ENCODE measurements at regions not wholly inside any gene's neighbourhood (a gene's known extent, or its start where the extent isn't known, plus 50 kb on each side); places are given as distances from the start of the nearest gene placed in this dataset.

DNA sequence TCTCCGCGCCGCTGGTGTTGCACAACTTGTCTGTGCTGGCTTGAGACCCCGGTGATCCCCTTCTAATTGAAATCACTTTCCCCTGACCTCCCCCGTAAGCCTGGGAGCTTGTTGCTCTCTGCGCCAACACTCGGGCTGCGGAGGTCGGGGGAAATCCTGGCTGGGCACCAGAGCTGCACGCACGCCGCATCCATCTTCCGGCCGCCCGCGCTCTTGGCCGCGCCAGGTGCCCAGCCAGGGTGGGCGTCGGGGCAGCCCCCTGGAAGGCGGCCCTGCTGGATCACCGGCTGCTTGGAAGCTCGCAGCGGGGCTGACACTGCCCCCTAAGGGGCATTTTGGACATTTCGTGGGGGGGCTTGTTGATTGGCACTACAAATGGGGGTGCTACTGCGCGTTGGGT lies 280.3 kb upstream of the SKOR2 start:
- DNase-seq, result no peak

DNA sequence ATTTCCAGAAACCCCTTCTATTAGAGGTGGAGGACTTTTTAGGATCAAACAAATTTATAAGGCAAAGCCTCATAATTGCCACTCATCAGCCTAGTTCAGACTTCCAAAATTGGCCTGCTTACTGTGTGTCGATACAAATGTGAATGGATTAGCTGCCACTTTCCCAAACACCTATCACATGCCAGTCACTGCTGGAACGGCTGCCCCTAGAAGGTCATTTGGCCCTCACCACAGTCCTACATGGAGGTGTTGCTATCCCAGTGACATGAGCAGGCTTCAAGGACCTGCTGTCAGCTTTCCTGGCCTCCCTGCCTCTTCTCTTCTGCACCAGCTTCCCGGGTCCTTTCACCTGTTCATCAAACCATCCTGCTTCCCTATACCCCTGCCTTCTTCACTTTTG lies 279.2 kb upstream of the SKOR2 start:
- no peak for DNase-seq

GRCh38 chr18:47528343-47528742 lies 276.9 kb upstream of the SKOR2 start:
- DNase-seq, result no peak

DNA sequence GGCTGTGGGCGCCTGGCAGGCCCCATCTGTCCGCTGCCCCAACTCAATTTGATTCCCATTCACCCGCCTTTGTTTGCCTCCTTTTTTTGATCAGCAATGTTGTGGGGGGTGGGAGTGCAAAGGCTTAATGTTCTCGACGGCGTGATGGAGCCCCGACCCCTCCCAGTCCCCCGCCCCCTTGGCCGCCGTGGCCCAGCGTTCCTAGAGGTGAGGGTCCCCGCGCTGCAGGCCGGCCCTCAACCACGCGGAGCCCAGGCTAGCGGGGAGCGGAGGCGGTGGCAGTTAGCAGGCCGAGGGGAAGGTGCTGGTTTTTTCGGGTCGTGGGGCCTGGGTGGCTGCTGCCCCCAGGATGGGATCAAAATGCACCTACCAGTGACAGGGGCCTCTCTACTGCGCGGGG lies 274.7 kb upstream of the SKOR2 start:
- DNase-seq, result no peak

DNA sequence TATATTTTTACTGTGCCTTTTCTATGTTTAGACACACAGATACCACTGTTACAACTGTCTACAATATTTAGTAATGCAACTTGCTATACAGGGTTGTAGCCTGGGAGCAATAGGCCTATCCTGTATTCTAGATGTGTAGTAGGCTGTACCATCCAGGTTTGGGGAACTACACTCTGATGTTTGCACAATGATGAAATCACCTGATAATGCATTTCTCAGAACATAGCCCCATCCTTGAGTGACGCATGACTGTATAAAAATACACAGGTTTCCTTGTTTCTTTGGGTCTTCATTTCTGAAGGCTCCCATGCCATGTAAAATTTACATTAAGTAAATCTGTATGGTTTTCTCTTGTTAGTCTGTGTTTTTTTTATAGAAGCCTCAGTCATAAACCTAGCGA lies 270.9 kb upstream of the SKOR2 start:
- no peak for DNase-seq

DNA sequence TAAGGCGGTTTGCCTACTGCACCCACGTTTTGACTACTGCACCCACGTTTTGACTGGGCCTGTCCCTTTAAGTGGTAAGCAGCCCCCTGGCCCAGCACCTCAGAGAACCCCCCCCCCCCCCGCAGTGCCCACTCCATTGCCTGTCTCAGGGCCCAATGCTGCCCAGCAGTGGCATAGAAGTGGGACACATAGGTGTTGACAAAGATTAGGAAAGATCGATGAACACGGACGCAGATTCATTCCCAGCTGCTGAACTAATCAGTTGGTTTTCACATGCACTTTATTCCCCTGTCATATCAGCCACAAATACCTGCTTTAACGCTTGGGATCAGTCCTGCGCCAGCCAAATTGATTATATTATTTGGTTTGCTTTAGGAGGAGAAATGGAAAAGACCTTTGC lies 268.8 kb upstream of the SKOR2 start:
- DNase-seq, result no peak

- no peak for DNase-seq
Measured at GRCh38 chr18:47519706-47520105, 268.2 kb upstream of the SKOR2 start.

GRCh38 chr18:47519277-47519676 lies 267.8 kb upstream of the SKOR2 start:
- DNase-seq, result no peak

DNA sequence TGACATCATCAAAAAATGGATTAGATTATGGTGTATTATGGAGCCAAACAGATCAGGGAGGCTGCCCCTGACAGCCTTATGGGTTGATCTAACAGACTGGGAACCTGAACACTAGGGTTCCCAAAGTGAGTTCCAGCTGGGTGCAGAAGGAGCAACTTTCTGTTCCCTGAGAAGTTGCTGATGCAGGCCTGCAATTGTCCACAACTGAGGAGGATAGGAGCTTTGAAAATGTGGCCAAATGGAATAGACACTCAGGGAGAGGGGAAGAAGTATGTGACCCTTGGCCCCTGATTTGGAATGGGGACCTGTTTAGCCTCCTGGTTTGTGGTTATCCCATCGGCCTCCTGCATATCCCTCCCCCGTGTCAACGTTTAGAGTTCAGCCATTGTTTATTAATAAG lies 262.2 kb upstream of the SKOR2 start:
- no peak for DNase-seq

DNA sequence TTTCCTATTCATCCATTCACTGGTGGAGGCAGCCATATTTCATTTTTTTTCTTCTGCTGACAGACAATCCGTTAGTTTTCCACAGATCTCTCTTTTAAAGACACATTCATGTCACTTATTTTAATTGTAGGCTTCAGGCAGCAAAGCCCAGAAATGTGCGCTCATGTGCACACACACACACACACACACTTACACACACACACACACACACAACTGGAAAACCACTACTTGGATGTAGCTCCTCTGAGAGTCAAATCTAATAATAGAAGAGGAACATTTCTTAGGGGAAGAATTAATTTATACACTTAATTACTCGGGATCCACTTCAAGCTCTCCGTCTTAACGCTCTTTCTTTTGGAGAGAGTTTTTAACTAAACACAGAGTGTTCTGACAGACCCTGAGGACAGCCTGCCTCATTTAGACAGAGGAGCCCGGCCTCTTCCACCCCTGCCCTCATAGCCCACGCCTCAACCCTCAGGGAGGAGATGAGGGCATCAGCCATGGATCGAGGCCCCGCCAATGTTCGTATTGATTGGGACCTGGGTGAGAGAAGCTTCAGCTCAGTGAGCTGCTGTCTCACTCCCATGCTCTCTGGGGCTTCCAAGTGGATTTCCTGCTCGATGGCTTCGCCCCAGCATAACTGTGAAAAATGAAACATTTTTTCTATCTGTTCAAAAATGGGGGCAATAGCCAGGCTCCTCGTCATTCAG lies 261.4 kb upstream of the SKOR2 start:
- DNase-seq, result no peak

DNA sequence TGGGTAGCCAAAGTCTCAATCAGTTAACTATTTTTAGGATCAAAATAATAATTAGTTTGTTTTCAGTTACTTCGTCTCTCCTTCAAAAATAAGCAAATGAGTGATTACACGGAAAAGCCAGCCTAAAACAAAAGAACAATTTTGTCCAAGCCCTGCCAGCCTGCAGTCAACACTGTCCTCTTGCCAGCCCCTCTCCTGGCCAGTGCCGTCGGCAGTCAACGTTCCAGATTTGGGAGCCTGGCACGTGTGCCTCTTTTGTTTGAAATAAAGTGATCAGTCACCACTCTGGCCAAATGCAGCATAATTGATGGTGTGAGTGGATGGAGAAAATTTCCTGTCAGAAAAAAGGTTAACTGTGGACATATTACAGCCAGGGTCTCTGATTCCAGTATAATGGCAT lies 260.6 kb upstream of the SKOR2 start:
- DNase-seq, result no peak

DNA sequence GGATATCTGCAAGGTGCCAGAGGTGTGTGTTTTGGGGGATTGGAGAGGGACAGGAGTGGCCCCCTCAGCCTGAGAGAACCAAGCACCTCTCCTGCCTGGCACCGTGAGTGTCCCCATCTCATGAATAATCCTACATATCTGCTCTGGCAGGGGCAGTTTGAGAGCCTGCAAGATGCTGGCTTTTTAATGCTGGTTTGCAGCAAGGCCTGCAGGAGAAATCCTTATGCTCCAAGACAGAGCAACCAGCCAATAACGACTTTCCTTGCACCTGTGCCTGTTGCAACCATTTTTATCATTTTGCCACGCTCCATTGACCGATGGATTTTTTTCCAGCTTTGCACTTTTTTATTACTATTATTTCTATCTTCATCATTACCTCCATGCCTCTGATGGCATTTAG lies 259.4 kb upstream of the SKOR2 start:
- no peak for DNase-seq

GRCh38 chr18:47507651-47508050 lies 256.2 kb upstream of the SKOR2 start:
- no peak for DNase-seq

GRCh38 chr18:47506897-47507296 lies 255.4 kb upstream of the SKOR2 start:
- no peak for DNase-seq

DNA sequence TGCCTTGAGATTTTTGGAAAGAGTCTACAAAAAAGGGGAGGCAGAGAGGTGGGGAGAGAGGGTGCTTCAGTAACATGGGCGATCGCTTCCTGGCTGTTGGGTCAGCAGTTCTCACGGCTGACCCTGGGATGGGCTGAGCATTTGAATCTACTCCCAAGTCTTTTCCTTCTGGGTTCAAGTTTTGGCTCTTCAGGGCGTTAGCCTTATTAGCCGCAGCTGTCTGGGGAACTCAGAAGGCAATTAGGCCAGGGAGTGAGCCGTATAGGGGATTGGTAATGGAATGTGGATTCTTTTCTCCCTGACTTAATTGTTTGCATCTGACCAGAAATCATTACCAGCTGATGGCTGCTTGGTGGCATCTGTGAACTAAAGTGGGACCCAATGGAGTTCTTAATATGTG lies 250.5 kb upstream of the SKOR2 start:
- DNase-seq, result peak; percentile 52

GRCh38 chr18:47500930-47501329 lies 249.5 kb upstream of the SKOR2 start:
- no peak for DNase-seq

- DNase-seq, result no peak
Measured at GRCh38 chr18:47492691-47493090, 241.2 kb upstream of the SKOR2 start.

- no peak for DNase-seq
Measured at GRCh38 chr18:47490882-47491281, 239.4 kb upstream of the SKOR2 start.

- DNase-seq, result no peak
Measured at GRCh38 chr18:47485221-47485797, 233.8 kb upstream of the SKOR2 start.

DNA sequence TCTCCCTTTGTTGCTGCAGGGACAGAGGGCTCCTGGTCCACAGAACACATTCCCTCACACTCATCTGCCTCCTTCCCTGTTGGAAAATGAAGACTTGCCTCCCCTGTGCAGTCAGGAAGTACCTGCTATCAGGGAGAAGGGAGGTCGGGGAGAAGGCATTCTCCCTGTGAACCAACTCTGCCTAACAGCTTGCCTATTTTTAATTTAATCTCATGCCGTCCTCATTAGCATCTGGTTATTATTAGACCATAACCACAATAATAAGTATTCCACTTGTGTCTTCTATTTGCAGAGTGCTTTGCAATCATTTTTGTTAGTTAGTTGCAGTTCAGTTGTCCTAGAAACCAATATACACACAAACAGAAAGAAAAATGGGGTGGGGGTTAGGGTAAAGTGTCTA lies 232.6 kb upstream of the SKOR2 start:
- DNase-seq, result peak; percentile 52

DNA sequence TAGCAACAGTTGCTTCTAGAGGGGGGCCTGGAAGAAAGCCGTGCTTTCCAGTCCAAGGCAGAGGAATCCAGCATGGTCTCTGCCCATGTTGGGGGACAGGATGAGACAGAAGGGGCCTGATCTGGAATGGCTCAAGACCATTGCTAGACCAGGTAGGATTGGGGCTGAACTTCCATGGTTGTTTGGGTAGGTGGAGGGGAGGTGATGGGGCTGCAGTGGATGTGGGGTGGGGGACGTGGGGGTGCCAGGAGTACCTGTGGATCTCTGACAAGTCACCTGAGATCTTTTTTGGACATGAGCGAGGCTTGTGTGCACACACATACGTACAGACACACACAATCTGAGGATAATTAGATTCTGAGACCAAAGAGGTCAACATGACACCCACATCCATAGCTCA lies 228.7 kb upstream of the SKOR2 start:
- no peak for DNase-seq

GRCh38 chr18:47471784-47472183 lies 220.3 kb upstream of the SKOR2 start:
- DNase-seq, result no peak

GRCh38 chr18:47470941-47471340 lies 219.5 kb upstream of the SKOR2 start:
- DNase-seq, result no peak

GRCh38 chr18:47469576-47469975 lies 218.1 kb upstream of the SKOR2 start:
- no peak for DNase-seq

- no peak for DNase-seq
Measured at GRCh38 chr18:47461977-47462376, 210.5 kb upstream of the SKOR2 start.

All from skin of body (tissue), 1 donor.